ENCODE measurements at regions not wholly inside any gene's neighbourhood (a gene's known extent, or its start where the extent isn't known, plus 50 kb on each side); places are given as distances from the start of the nearest gene placed in this dataset.

GRCh38 chr6:94133106-94133505 is 713.7 kb upstream of the EPHA7 start:
- DNase-seq (ENCODE audit: low spot score): no peak
- WGBS: 60% methylated on average over 2 of the region's 2 CpGs
- H3K9ac ChIP-seq (ENCODE audit: low read depth in 1 of 2, low read length in 2 of 2): no peak overlapping the region
- no peak overlapping the region for H3K4me3 ChIP-seq (ENCODE audit: low read depth in 1 of 3, low read length in 3 of 3)
- peaks cover 0 to 4% (median 0%) of the 10 kb centered on the region in 4 donors for H3K27me3 ChIP-seq (ENCODE audit: control insufficient read depth in 4 of 4, insufficient read depth in 4 of 4, low read length in 3 of 4)
- TF ChIP-seq YY1 (IDR thresholded peaks at IDR 0.05) (no peak), TAF1 (conservative IDR thresholded peaks at IDR 0.05) (no peak), ZBTB33 (IDR thresholded peaks at IDR 0.05) (no peak), ATF3 (IDR thresholded peaks at IDR 0.05) (no peak), REST (IDR thresholded peaks at IDR 0.05) (no peak), FOXA1 (IDR thresholded peaks at IDR 0.05) (no peak), JUND (IDR thresholded peaks at IDR 0.05) (no peak), MAX (IDR thresholded peaks at IDR 0.05) (no peak), SP1 (IDR thresholded peaks at IDR 0.05) (no peak), CTCF (IDR thresholded peaks at IDR 0.05; ENCODE audit: low read depth, low read length, missing input control) (no peak), NR2F2 (IDR thresholded peaks at IDR 0.05) (no peak), RAD21 (IDR thresholded peaks at IDR 0.05) (no peak), EGR1 (IDR thresholded peaks at IDR 0.05; ENCODE audit: low read depth in 2 of 2) (no peak), HNF4G (IDR thresholded peaks at IDR 0.05) (no peak), HNF4A (conservative IDR thresholded peaks at IDR 0.05) (no peak), GABPA (IDR thresholded peaks at IDR 0.05 in 1 of 2, conservative IDR thresholded peaks at IDR 0.05 in 1 of 2) (no peak)
- no peak overlapping the region for H3K27ac ChIP-seq (ENCODE audit: low read depth in 1 of 2, low read length in 2 of 2)
- H3K4me1 ChIP-seq (ENCODE audit: control insufficient read depth in 4 of 4, insufficient read depth in 4 of 4, low read length in 3 of 4): no peaks in the 10 kb centered on the region
- no peaks in the 10 kb centered on the region for H3K9me3 ChIP-seq (ENCODE audit: control insufficient read depth in 4 of 4, low read length in 3 of 4)
- H3K36me3 ChIP-seq (ENCODE audit: control insufficient read depth in 4 of 4, insufficient read depth in 3 of 4, low read depth in 1 of 4, low read length in 3 of 4): no peaks in the 10 kb centered on the region

- no peaks in the 10 kb centered on the region for H3K9me3 ChIP-seq (ENCODE audit: control insufficient read depth in 4 of 4, low read length in 3 of 4)
- no peaks in the 10 kb centered on the region for H3K4me1 ChIP-seq (ENCODE audit: control insufficient read depth in 4 of 4, insufficient read depth in 4 of 4, low read length in 3 of 4)
- H3K36me3 ChIP-seq (ENCODE audit: control insufficient read depth in 4 of 4, insufficient read depth in 3 of 4, low read depth in 1 of 4, low read length in 3 of 4): no peaks in the 10 kb centered on the region
- no peak for DNase-seq (ENCODE audit: low spot score)
- H3K4me3 ChIP-seq (ENCODE audit: low read depth in 1 of 3, low read length in 3 of 3): no peak overlapping the region
- no peaks in the 10 kb centered on the region for H3K27me3 ChIP-seq (ENCODE audit: control insufficient read depth in 4 of 4, insufficient read depth in 4 of 4, low read length in 3 of 4)
- TF ChIP-seq TAF1 (conservative IDR thresholded peaks at IDR 0.05): no peak
- TF ChIP-seq ZBTB33 (IDR thresholded peaks at IDR 0.05): no peak
- TF ChIP-seq EGR1 (IDR thresholded peaks at IDR 0.05; ENCODE audit: low read depth in 2 of 2): no peak
- TF ChIP-seq NR2F2 (IDR thresholded peaks at IDR 0.05): no peak
- no peak for TF ChIP-seq RAD21 (IDR thresholded peaks at IDR 0.05)
- TF ChIP-seq RXRA (IDR thresholded peaks at IDR 0.05): no peak
- TF ChIP-seq SP1 (IDR thresholded peaks at IDR 0.05): no peak
- TF ChIP-seq ATF3 (IDR thresholded peaks at IDR 0.05): no peak
- TF ChIP-seq HNF4A (conservative IDR thresholded peaks at IDR 0.05): no peak
- H3K27ac ChIP-seq (ENCODE audit: low read depth in 1 of 2, low read length in 2 of 2): no peak overlapping the region
- H3K9ac ChIP-seq (ENCODE audit: low read depth in 1 of 2, low read length in 2 of 2): no peak overlapping the region
- 80% methylated on average over 2 of the region's 2 CpGs for WGBS
Measured at GRCh38 chr6:94131271-94131670, 711.9 kb upstream of the EPHA7 start.
